HepG2 (cell line): ENCODE measurements at regions not wholly inside any gene's neighbourhood (a gene's known extent, or its start where the extent isn't known, plus 50 kb on each side); places are given as distances from the start of the nearest gene placed in this dataset.

ENCODE experiments used
- ATAC-seq: fragments of 200-7000 bp; cut with Tn5 transposase; 3 replicates; pipeline ENCODE4 v1.9.1; 2020; ENCODE audit warnings: mild to moderate bottlenecking, moderate library complexity
- BruUV-seq: library from RNA; stranded (reverse); fragments of 400-500 nt; replicated peaks from 2 replicates; lab custom pipeline; 2021; lab: Mats Ljungman, UMichigan
- CTCF ChIA-PET: fragments of 300-600 bp; formaldehyde crosslinking; extraction: SDS; loops from one replicate; lab custom pipeline; 2021; ENCODE audit warnings: low total read pairs, inconsistent platforms, low intra/inter-chr PET ratio; lab: Yijun Ruan, JAX
- POLR2A ChIA-PET: fragments of 350-600 bp; sonication (Branson Sonifier 250); formaldehyde crosslinking; loops from one replicate; lab custom pipeline; 2020; ENCODE audit warnings: antibody characterized with exemption, inconsistent platforms; lab: Yijun Ruan, JAX
- DNase-seq: peaks from one replicate; pipeline ENCODE4 v3.0.0-alpha.2; 2015; ENCODE audit warnings: low spot score
- FAIRE-seq: peaks from 3 replicates; lab custom pipeline; 2011; peaks lifted over from hg19 to GRCh38; lab: Jason Lieb, UNC
- H2AFZ ChIP-seq: one replicate; pipeline ENCODE4 v1.6.1; 2011; ENCODE audit warnings: low read length, inconsistent platforms
- H3K27ac ChIP-seq: fragments of 300-600 bp; 3 replicates; pipeline ENCODE4 v1.8.0; 2011; ENCODE audit warnings: mixed run types, mild to moderate bottlenecking, mixed read lengths, low read length, inconsistent platforms; ENCODE audit not compliant: insufficient read depth; ENCODE audit errors: extremely low read length
- H3K27me3 ChIP-seq, 2 experiments: fragments of 200-600 bp in 1 of 2; 2 replicates in 1 of 2; 3 replicates in 1 of 2; pipeline versions ENCODE4 v1.6.0 to v1.8.0; 2011; ENCODE audit warnings: low read length in 2 of 2, mild to moderate bottlenecking in 2 of 2, moderate library complexity in 2 of 2, inconsistent platforms in 1 of 2; ENCODE audit not compliant: insufficient read depth in 2 of 2, control insufficient read depth in 1 of 2
- H3K36me3 ChIP-seq, 2 experiments: fragments of 200-600 bp in 1 of 2; replicated peaks in 1 of 2; 2 replicates in 1 of 2; 3 replicates in 1 of 2; pipeline versions ENCODE4 v1.5.1 to v1.8.0; 2011; ENCODE audit warnings: low read length in 2 of 2, inconsistent platforms in 1 of 2; ENCODE audit not compliant: insufficient read depth in 2 of 2, control insufficient read depth in 1 of 2
- H3K4me1 ChIP-seq: 2 replicates; pipeline ENCODE4 v1.5.1; 2012; ENCODE audit warnings: low read length, inconsistent platforms; ENCODE audit not compliant: insufficient read depth
- H3K4me2 ChIP-seq: 2 replicates; pipeline ENCODE4 v1.6.0; 2011; ENCODE audit warnings: low read depth, low read length, inconsistent platforms
- H3K4me3 ChIP-seq, 3 experiments: fragments of 200-600 bp in 1 of 3; sonication (generic), shearing (Covaris generic) in 1 of 3; replicated peaks in 1 of 3; 2 replicates each; pipeline ENCODE4 v1.5.1; 2011 to 2016; ENCODE audit warnings: low read length in 3 of 3, inconsistent platforms in 2 of 3, low read depth in 2 of 3, mild to moderate bottlenecking in 2 of 3, control low read depth in 1 of 3, mixed read lengths in 1 of 3; ENCODE audit not compliant: insufficient read depth in 1 of 3
- H3K79me2 ChIP-seq: one replicate; pipeline ENCODE4 v1.6.1; 2011; ENCODE audit warnings: low read length, inconsistent platforms; ENCODE audit not compliant: insufficient read depth
- H3K9ac ChIP-seq: 2 replicates; pipeline ENCODE4 v1.6.0; 2011; ENCODE audit warnings: mild to moderate bottlenecking, low read depth, low read length, inconsistent platforms; ENCODE audit not compliant: insufficient read depth
- H3K9me3 ChIP-seq: 2 replicates; pipeline ENCODE4 v1.5.1; 2012; ENCODE audit warnings: mild to moderate bottlenecking, low read length
- H4K20me1 ChIP-seq: 2 replicates; pipeline ENCODE4 v1.6.0; 2011; ENCODE audit warnings: inconsistent platforms, mild to moderate bottlenecking, low read length, moderate library complexity; ENCODE audit not compliant: insufficient read depth
- ATF4 ChIP-seq, 2 experiments: fragments of 450-650 bp in 1 of 2; sonication (generic) in 1 of 2; formaldehyde crosslinking; IDR thresholded peaks; 2 replicates each; pipeline versions ENCODE4 v1.5.0 to v1.8.0; 2020 to 2022; ENCODE audit warnings: mild to moderate bottlenecking in 1 of 2, missing genetic modification reagents in 1 of 2
- FOXO4 ChIP-seq: sonication (generic); formaldehyde crosslinking; conservative IDR thresholded peaks from 2 replicates; pipeline ENCODE4 v1.8.1; 2023; ENCODE audit warnings: missing genetic modification reagents
- HBP1 ChIP-seq: IDR thresholded peaks from 2 replicates; pipeline ENCODE4 v1.6.1; 2016; ENCODE audit warnings: low read depth, control low read depth
- KLF9 ChIP-seq: IDR thresholded peaks from 2 replicates; pipeline ENCODE4 v1.6.1; 2016; ENCODE audit warnings: low read depth
- LRRFIP1 ChIP-seq: sonication (generic); formaldehyde crosslinking; conservative IDR thresholded peaks from 2 replicates; pipeline ENCODE4 v1.4.0; 2020; ENCODE audit warnings: missing genetic modification reagents
- MIER2 ChIP-seq: IDR thresholded peaks from 2 replicates; pipeline ENCODE4 v1.6.1; 2016; ENCODE audit warnings: missing biosample characterization, missing genetic modification reagents
- NCOR1 ChIP-seq: fragments of 200-600 bp; sonication (generic); IDR thresholded peaks from 2 replicates; pipeline ENCODE4 v1.7.0; 2017; ENCODE audit warnings: antibody characterized with exemption, low read length, borderline replicate concordance
- ZNF784 ChIP-seq: sonication (generic); formaldehyde crosslinking; IDR thresholded peaks from 2 replicates; pipeline ENCODE4 v1.5.1; 2020; ENCODE audit warnings: missing genetic modification reagents, mild to moderate bottlenecking, borderline replicate concordance
- ZNF83 ChIP-seq: sonication (generic); formaldehyde crosslinking; IDR thresholded peaks from 2 replicates; pipeline ENCODE4 v1.4.0; 2020; ENCODE audit warnings: missing genetic modification reagents, mild to moderate bottlenecking, borderline replicate concordance
- WGBS: methylation state at CpG from one replicate; pipeline ENCODE4 v1.1.6; 2017; ENCODE audit warnings: low lambda C conversion rate; 5-methylcytosine and 5-hydroxymethylcytosine counted together
- in situ Hi-C: cut with HindIII; loops from 2 replicates; pipeline ENCODE4 v1.10.0; 2017; ENCODE audit warnings: low pct_unique_long_range_greater_than_20kb; ENCODE audit not compliant: extremely low pct_ligation_motif_present
- intact Hi-C: fragments of 100-400 bp; cut with micrococcal nuclease; formaldehyde crosslinking; loops from one replicate; pipeline ENCODE4 v1.10.0; 2022; ENCODE audit not compliant: unreplicated experiment
- TF ChIP-seq, protein P1 (sequence below): IDR thresholded peaks from 2 replicates; pipeline ENCODE4 v1.6.1; 2016; ENCODE audit warnings: low read depth

DNA sequence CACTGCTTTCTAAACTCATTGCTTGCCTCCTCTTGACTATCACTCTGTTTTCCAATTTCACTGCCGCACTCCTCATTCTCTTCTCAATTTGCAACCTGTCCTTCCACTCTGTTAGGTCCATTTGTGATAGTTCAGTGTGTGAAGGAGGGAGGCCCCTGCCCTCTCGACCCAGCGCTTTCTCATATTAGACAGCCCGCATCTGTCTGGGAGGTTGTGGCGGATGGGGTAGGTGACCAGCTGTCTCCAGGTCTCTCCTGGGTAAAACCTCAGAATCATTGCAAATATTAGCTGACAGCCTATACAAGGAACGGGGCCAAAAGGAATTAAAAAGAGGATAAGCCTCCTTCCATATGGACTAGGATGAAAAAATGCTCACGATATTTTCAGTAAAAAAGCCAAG lies 358.3 kb downstream of the SHQ1 start:
- Histone ChIP-seq H2AFZ (no peak overlapping the region), H3K9ac (no peak overlapping the region), H3K27ac (no peak overlapping the region), H3K4me3 (no peak overlapping the region), H3K79me2 (no peaks in the 10 kb centered on the region), H3K9me3 (no peaks in the 10 kb centered on the region), H3K4me1 (peaks cover 24% of the 10 kb centered on the region), H3K27me3 (peaks cover 0 to 6% of the 10 kb centered on the region in 2 experiments; a peak in 2 of 5 replicates), H3K36me3 (no peaks in the 10 kb centered on the region), H4K20me1 (no peaks in the 10 kb centered on the region), H3K4me2 (no peak overlapping the region)
- FAIRE-seq (no peak), DNase-seq (no peak), ATAC-seq (no peak)
- ChIA-PET POLR2A (no interaction called here), CTCF (no interaction called here)
- TF ChIP-seq ZNF83 (CRISPR knock-in tag) = no peak
- TF ChIP-seq, protein P1, sequence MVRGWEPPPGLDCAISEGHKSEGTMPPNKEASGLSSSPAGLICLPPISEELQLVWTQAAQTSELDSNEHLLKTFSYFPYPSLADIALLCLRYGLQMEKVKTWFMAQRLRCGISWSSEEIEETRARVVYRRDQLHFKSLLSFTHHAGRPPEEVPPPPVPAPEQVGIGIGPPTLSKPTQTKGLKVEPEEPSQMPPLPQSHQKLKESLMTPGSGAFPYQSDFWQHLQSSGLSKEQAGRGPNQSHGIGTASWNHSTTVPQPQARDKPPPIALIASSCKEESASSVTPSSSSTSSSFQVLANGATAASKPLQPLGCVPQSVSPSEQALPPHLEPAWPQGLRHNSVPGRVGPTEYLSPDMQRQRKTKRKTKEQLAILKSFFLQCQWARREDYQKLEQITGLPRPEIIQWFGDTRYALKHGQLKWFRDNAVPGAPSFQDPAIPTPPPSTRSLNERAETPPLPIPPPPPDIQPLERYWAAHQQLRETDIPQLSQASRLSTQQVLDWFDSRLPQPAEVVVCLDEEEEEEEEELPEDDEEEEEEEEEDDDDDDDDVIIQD (CRISPR knock-in tag) = no peak
- BruUV-seq = no TSS peak
- WGBS = 84% methylated on average over 7 of the region's 7 CpGs
- intact Hi-C loops (no loop called here), in situ Hi-C loops (no loop called here)

DNA sequence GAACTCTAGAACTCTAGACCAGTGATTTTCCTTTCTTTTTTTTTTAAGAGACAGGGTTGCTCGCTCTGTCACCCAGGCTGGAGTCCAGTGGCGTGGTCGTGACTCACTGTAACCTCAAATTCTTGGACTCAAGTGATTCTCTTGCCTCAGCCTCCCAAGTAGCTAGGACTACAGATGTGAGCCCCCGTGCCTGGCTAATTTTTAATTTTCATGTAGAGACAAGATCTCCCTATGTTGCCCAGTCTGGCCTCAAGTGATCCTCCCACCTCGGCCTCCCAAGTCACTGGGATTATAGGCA lies 359.6 kb downstream of the SHQ1 start:
- CTCF ChIA-PET = no interaction called here
- ATAC-seq = no peak
- intact Hi-C loops = no loop called here
- no peaks in the 10 kb centered on the region for H4K20me1 ChIP-seq
- in situ Hi-C loops = no loop called here
- no peak overlapping the region for H3K4me2 ChIP-seq
- peaks cover 24% of the 10 kb centered on the region for H3K4me1 ChIP-seq
- no peak overlapping the region for H3K4me3 ChIP-seq
- no peaks in the 10 kb centered on the region for H3K9me3 ChIP-seq
- FAIRE-seq = no peak
- H3K9ac ChIP-seq = no peak overlapping the region
- POLR2A ChIA-PET = no interaction called here
- peaks cover 0 to 5% of the 10 kb centered on the region in 2 experiments; a peak in 2 of 5 replicates for H3K27me3 ChIP-seq
- no TSS peak for BruUV-seq
- H2AFZ ChIP-seq = no peak overlapping the region
- H3K36me3 ChIP-seq = no peaks in the 10 kb centered on the region
- WGBS = 51% methylated on average over 5 of the region's 5 CpGs
- no peak overlapping the region for H3K27ac ChIP-seq
- DNase-seq = no peak
- H3K79me2 ChIP-seq = no peaks in the 10 kb centered on the region
- TF ChIP-seq FOXO4 = no peak
- TF ChIP-seq ZNF784 (CRISPR knock-in tag) = no peak
- TF ChIP-seq ATF4 (CRISPR knock-in tag; IDR thresholded peaks at IDR 0.05) = no peak
- no peak for TF ChIP-seq KLF9 (CRISPR knock-in tag)
- TF ChIP-seq MIER2 = no peak
- TF ChIP-seq NCOR1 = no peak
- no peak for TF ChIP-seq HBP1 (CRISPR knock-in tag)
- no peak for TF ChIP-seq LRRFIP1 (CRISPR knock-in tag)
